Activated CD4-positive, alpha-beta memory T cell treated with anti-CD3 and anti-CD28 coated beads for 36 hours (primary cell): ENCODE measurements at regions not wholly inside any gene's neighbourhood (a gene's known extent, or its start where the extent isn't known, plus 50 kb on each side); places are given as distances from the start of the nearest gene placed in this dataset.
"Not testable (repeated sequence)": the region's sequence is repeated elsewhere in the genome, so short reads cannot be mapped to it uniquely, and the experiment has no call there.

ENCODE experiments used
- CTCF ChIA-PET: fragments of 350-600 bp; sonication (Branson Sonifier 250); formaldehyde crosslinking; loops from one replicate; lab custom pipeline; 2021; ENCODE audit warnings: antibody characterized with exemption, inconsistent platforms; lab: Charles Lee
- POLR2A ChIA-PET: fragments of 350-600 bp; sonication (Branson Sonifier 250); formaldehyde crosslinking; loops from one replicate; lab custom pipeline; 2021; ENCODE audit warnings: antibody characterized with exemption; lab: Charles Lee
- DNase-seq: peaks from one replicate; pipeline ENCODE4 v3.0.0-alpha.2; 2020
- H3K27ac Mint-ChIP-seq: one replicate; pipeline ENCODE4 v1.8.0; 2021; ENCODE audit warnings: mixed read lengths
- H3K27me3 Mint-ChIP-seq: one replicate; pipeline ENCODE4 v1.8.0; 2021; ENCODE audit warnings: mixed read lengths
- H3K36me3 Mint-ChIP-seq: one replicate; pipeline ENCODE4 v1.8.0; 2021; ENCODE audit warnings: mixed read lengths
- H3K4me1 Mint-ChIP-seq: one replicate; pipeline ENCODE4 v1.8.0; 2021; ENCODE audit warnings: low read depth, mixed read lengths
- H3K4me3 Mint-ChIP-seq: one replicate; pipeline ENCODE4 v1.8.0; 2021; ENCODE audit warnings: mild to moderate bottlenecking, mixed read lengths
- H3K9me3 Mint-ChIP-seq: one replicate; pipeline ENCODE4 v1.8.0; 2021; ENCODE audit warnings: mixed read lengths
- intact Hi-C: fragments of 100-400 bp; cut with micrococcal nuclease; formaldehyde crosslinking; loops from one replicate; pipeline ENCODE4 v1.15.1; 2023

DNA sequence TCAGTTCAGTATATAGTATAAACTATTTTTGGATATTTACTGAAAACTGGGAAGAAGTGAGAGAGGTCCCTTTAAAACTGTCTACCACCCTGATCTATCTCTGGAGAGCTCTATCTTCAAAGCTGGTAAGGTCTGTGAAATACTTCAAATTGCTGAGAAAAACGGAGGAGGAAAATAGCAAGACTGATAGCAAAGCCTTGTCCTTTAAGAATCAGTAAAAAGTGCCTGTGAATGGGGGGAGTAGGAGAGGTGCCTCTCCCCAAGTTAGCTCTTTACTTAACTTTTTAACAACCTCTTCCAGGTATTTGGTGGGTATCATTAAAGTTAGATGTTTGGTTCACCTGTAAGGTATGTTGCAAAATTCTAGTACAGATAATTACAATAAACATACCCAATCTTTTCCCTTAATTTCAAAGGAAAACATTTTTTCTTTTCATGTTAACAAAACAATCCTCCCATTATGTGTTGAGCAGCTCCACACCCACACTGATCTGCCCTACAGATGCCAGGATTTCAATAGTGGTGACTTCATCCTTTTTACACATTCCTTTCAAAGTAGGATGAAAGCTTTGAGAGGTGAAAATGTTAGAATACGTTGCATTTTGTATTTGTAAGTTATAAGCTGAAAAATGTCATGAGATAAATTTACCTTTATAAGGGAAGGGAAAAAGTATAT is 149.2 kb downstream of the CRPPA start:
- no peak for DNase-seq
- intact Hi-C loops: no loop called here
- Mint-ChIP-seq H3K27ac (no peak overlapping the region), H3K27me3 (no peaks in the 10 kb centered on the region), H3K4me1 (no peaks in the 10 kb centered on the region), H3K9me3 (no peaks in the 10 kb centered on the region), H3K4me3 (no peak overlapping the region), H3K36me3 (no peaks in the 10 kb centered on the region)
- POLR2A ChIA-PET: no interaction called here
- CTCF ChIA-PET: no interaction called here

DNA sequence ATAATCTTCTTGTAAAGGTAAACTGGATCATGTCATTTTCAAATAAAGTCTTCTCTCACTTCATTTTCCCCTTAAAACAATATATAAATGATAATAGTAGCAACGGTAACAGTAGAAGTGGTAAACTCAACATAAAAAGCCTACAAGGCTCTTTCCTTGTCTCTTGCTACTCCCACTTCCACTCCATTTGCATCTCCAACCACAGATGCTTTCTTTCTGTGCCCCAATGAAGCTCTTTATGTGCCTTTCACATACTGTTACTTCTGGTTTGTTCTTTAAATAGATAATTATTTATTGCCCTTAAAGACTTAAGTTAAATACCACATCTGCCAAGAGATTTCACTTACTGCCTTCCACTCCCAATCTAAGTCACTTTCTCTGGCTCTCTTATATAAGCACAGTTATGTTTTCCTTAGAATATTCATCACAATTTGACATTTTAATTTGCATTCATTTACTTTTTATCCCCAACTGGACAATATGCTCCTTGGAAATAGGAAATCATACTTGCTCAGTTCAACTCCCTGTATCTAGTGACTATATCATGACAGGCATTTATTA is 149.9 kb downstream of the CRPPA start:
- H3K27ac Mint-ChIP-seq: no peak overlapping the region
- POLR2A ChIA-PET: no interaction called here
- no peaks in the 10 kb centered on the region for H3K4me1 Mint-ChIP-seq
- DNase-seq: no peak
- intact Hi-C loops: no loop called here
- CTCF ChIA-PET: no interaction called here
- H3K36me3 Mint-ChIP-seq: no peaks in the 10 kb centered on the region
- no peaks in the 10 kb centered on the region for H3K27me3 Mint-ChIP-seq
- H3K9me3 Mint-ChIP-seq: no peaks in the 10 kb centered on the region
- no peak overlapping the region for H3K4me3 Mint-ChIP-seq

DNA sequence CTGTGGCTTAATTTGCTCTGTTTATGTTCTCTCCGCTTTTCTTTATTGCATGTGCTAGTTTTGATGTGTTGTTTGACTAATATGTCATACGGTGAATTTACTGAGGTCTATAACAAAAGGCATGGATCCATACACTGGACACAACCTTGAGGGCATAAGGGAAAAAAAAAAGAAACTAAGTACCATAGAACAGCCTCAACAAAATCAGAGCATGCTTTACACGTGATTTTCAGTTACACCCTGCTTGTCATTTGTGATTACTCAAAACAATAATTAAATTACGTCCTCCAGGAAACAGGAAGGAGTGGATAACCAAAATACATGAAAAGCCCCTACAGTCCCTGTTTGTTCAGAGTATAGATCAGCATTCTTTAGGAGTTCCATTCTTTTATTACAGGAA is 150.5 kb downstream of the CRPPA start:
- no peaks in the 10 kb centered on the region for H3K36me3 Mint-ChIP-seq
- no peaks in the 10 kb centered on the region for H3K9me3 Mint-ChIP-seq
- no peak overlapping the region for H3K27ac Mint-ChIP-seq
- no peak overlapping the region for H3K4me3 Mint-ChIP-seq
- no peak for DNase-seq
- ChIA-PET POLR2A (no interaction called here), CTCF (no interaction called here)
- no peaks in the 10 kb centered on the region for H3K27me3 Mint-ChIP-seq
- intact Hi-C loops: no loop called here
- H3K4me1 Mint-ChIP-seq: no peaks in the 10 kb centered on the region

DNA sequence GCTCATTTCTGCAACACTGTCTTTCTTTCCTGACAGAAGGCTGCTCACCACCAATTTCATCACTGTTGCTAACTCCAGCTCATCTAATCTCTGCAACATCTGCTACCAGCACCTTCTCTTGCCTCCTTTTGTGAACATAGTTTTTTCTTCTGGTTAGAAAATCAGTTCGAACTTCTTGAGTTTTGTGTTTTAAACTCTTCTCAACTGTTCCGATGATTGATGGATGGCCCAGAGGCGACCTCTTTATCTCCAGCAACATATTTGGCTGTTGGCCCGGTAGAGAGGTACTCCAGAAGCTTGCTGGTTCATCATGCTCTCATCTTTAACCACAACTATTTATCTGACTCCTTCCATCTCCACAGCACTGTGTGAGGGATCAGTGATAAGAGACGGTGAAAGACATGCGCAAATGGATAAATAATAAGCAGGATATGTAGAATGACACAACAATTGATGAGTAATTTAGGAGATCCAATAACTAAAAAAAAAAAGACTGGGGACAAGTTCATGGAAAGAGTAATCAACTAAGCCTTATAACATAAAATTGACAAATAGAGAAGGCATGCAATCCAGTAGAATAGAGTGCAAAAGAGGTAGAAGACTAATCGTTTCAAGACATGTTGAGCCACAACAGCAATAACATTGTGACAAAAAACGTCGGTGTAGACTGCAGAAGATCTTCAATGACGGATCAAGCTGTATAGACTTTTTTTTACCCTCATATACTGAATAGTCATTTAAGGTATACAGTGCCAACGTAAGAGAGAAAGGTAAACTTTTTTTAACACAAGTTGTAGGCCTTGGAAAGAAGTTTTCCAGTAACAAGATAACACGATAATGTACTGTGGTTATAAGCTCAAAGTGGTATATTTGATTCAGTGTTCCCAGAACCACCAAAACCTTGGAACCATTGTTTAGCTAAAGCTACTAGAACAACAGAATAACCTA is 152.2 kb downstream of the CRPPA start:
- Mint-ChIP-seq H3K9me3 (no peaks in the 10 kb centered on the region), H3K4me1 (no peaks in the 10 kb centered on the region), H3K27me3 (no peaks in the 10 kb centered on the region), H3K36me3 (no peaks in the 10 kb centered on the region), H3K27ac (no peak overlapping the region), H3K4me3 (no peak overlapping the region)
- DNase-seq: no peak
- intact Hi-C loops: no loop called here
- CTCF ChIA-PET: no interaction called here
- POLR2A ChIA-PET: no interaction called here

DNA sequence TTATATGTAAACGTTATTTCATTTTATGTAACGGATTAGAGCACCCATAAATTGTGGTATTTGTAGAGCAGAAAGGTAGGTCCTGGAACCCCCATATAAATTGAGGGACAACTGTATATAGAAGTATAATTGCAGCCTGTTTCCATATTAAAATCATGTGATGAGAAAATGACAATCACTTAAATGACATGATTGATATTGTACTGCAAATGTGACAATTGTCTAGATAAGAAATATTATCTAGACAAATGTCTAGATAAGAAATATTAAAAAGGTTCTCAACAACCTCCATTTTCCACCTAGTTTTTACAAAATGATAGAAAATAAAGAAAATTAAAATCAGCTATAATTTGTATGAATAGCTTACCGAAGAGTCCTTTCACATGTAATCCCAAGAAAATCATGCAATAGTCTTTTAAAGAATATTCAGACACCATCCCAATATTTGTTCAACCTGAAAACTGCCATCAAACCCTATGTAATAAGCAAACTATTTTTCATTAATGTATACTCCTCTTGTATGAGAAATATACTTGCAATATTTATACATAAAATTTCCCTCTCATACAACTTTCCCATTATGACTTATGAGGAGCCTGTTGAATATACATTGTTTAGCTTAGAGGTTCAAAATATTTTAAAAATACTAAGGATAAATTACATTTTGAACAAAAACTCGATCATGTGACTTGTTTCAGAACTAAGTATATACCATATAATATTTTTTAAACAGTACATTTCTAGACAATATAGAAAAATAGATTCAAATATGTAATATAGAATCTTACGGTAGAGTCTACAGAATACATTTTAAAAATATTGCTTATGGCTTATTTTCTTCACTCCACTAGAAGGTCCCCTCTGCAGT is 153.2 kb downstream of the CRPPA start:
- no peak overlapping the region for H3K4me3 Mint-ChIP-seq
- H3K27ac Mint-ChIP-seq: no peak overlapping the region
- ChIA-PET POLR2A (no interaction called here), CTCF (no interaction called here)
- H3K36me3 Mint-ChIP-seq: no peaks in the 10 kb centered on the region
- H3K27me3 Mint-ChIP-seq: no peaks in the 10 kb centered on the region
- intact Hi-C loops: no loop called here
- H3K4me1 Mint-ChIP-seq: no peaks in the 10 kb centered on the region
- H3K9me3 Mint-ChIP-seq: no peaks in the 10 kb centered on the region
- DNase-seq: no peak

DNA sequence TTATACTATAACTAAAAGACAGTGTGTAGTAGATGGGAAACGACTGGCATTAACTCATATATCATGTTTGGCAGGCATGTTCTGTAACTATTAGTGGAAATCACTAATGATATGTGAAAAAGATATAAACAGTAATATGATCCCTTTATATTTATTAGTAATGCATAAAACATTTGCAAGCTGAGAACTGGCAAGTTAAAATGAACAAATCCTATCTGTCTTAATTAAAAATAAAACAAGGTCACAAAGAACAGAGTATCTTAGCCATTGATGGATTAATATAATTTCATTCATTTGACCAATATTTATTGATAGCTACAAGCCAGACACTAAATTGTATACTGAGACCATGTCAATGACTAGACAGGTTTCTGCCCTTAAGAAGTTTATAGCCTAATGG is 154.5 kb downstream of the CRPPA start:
- CTCF ChIA-PET: no interaction called here
- POLR2A ChIA-PET: no interaction called here
- H3K36me3 Mint-ChIP-seq: no peaks in the 10 kb centered on the region
- H3K4me3 Mint-ChIP-seq: no peak overlapping the region
- H3K4me1 Mint-ChIP-seq: no peaks in the 10 kb centered on the region
- no peaks in the 10 kb centered on the region for H3K27me3 Mint-ChIP-seq
- H3K27ac Mint-ChIP-seq: no peak overlapping the region
- H3K9me3 Mint-ChIP-seq: no peaks in the 10 kb centered on the region
- no peak for DNase-seq
- intact Hi-C loops: no loop called here

DNA sequence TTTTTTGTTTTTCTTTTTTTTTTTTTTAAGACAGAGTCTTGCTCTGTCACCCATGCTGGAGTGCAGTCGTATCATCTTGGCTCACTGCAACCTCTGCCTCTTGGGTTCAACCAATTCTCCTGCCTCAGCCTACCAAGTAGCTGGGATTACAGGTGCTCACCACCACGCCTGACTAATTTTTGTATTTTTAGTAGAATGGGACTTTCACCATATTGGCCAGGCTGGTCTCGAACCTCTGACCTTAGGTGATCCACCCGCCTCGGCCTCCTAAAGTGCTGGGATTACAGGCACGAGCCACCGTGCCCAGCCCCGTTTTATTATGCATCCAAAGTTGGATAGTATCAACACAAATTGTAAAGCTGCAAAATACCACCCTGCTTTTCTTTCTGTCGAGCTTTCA is 154.9 kb downstream of the CRPPA start:
- H3K4me1 Mint-ChIP-seq, H3K9me3 Mint-ChIP-seq, H3K4me3 Mint-ChIP-seq, DNase-seq, POLR2A ChIA-PET, intact Hi-C loops, H3K36me3 Mint-ChIP-seq, H3K27me3 Mint-ChIP-seq, H3K27ac Mint-ChIP-seq, CTCF ChIA-PET: not testable (repeated sequence)

DNA sequence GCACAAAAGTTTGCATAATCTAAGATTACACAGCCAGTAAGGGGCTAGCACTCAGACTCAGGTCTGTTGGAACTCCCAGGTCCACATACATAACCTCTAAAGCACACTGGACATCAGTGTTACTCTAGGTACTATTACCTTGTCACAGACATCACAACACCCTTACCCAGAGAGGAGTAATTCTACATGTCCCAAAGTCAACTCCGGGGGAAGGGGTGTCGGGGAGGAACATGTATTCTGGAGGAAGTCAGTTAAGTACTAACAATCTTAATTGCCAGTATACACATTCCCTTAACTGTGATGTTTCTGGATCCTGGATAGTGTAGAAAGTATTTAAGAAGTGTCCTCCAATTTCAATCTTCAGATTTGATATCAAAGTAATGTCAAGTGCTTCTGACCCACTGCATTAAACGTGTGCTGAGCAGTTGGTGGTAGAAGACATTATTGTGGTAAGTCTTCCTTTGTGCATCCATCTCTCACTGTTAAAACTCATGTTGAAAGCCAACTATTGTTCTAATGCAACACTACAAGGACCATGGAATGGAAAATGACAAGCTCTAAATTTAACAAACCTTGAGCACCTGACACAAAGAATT is 155.4 kb downstream of the CRPPA start:
- intact Hi-C loops: no loop called here
- H3K4me1 Mint-ChIP-seq: no peaks in the 10 kb centered on the region
- ChIA-PET CTCF (no interaction called here), POLR2A (no interaction called here)
- no peaks in the 10 kb centered on the region for H3K27me3 Mint-ChIP-seq
- H3K9me3 Mint-ChIP-seq: no peaks in the 10 kb centered on the region
- DNase-seq: no peak
- no peak overlapping the region for H3K4me3 Mint-ChIP-seq
- no peaks in the 10 kb centered on the region for H3K36me3 Mint-ChIP-seq
- no peak overlapping the region for H3K27ac Mint-ChIP-seq

DNA sequence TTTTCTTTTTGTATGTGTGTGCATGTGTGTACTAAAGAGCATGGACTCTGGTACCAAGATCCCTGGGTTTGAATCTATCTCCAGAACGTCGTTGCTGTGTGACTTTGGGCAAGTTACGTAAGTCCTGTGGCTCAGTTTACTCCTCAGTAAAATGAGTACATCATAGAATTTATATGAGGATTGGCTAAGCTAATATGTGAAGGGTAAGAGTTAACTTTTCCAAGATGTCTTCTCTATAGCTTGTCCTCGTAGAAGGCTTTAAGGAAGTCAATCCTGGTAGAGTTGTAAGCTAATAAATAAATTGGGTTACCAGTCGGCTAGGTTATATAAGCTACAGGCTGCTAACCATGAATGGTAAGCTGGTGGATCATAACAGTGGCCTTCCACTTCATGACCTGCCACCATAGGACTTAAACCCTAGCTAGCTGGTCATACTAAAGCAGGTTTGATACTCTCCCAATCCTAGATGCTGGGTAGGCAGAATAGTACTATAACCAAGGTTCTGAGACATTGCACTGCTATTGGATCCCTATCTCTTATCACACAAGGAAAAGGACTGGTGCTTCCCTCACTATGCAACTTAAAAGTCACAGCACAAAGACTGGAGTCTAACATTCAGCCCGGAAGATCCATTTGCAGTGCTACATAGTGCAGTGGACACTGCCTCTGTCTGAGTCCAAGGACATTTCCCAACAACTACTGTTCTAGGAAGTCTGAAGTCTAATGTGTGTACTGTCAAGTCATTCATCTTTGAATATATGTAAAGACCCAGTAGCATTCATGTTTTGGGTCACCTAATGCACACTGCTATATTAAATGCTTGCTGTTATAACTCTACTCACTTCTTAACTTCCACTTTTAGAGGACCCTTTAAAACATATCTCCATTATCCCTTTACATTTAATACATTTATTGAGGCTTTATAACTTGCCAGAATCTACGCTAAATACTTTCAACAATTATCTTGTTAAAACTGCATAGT is 156.2 kb downstream of the CRPPA start:
- H3K4me1 Mint-ChIP-seq: no peaks in the 10 kb centered on the region
- no peak for DNase-seq
- H3K4me3 Mint-ChIP-seq: no peak overlapping the region
- intact Hi-C loops: no loop called here
- ChIA-PET CTCF (no interaction called here), POLR2A (no interaction called here)
- no peak overlapping the region for H3K27ac Mint-ChIP-seq
- H3K27me3 Mint-ChIP-seq: no peaks in the 10 kb centered on the region
- H3K9me3 Mint-ChIP-seq: no peaks in the 10 kb centered on the region
- no peaks in the 10 kb centered on the region for H3K36me3 Mint-ChIP-seq

DNA sequence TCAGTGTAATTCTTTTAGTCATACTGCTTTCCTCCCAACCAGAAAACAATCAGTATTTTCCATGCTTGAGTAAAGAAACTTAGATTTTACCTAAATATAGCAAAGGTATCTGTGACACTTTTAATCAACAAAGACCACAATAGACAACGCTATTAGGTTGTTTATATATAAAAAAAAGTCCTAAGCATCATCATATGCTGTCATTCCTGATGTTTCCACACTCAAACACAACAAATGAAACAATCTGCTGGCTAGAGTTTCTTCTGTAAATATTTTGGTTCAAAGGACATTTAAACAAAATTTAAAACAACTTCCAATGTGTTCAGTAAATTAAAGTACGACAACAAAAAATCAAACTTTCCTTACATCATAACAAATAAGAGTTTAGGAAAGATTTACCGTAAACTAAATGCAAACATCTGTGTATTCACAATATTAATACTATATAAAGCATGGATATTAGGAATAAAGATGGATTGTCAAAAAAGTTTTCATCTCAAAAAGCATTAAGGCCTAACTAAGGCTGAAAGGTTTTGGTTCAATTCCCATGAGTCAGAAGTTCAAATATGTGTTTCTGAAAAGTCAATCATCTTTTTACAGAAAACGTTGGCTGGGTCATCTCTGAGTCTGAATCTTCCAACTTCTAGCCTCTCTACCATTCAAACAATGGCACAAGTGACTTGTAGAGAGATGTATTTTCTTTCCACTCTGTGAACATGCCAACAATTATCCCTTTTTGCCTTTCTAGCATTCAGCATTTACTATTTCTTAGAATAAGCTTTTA is 157.1 kb downstream of the CRPPA start:
- intact Hi-C loops: no loop called here
- Mint-ChIP-seq H3K27ac (no peak overlapping the region), H3K9me3 (no peaks in the 10 kb centered on the region), H3K4me1 (no peaks in the 10 kb centered on the region), H3K36me3 (no peaks in the 10 kb centered on the region), H3K4me3 (no peak overlapping the region), H3K27me3 (no peaks in the 10 kb centered on the region)
- DNase-seq: no peak
- CTCF ChIA-PET: no interaction called here
- POLR2A ChIA-PET: no interaction called here
